ENCODE measurements at regions not wholly inside any gene's neighbourhood (a gene's known extent, or its start where the extent isn't known, plus 50 kb on each side); places are given as distances from the start of the nearest gene placed in this dataset.

DNA sequence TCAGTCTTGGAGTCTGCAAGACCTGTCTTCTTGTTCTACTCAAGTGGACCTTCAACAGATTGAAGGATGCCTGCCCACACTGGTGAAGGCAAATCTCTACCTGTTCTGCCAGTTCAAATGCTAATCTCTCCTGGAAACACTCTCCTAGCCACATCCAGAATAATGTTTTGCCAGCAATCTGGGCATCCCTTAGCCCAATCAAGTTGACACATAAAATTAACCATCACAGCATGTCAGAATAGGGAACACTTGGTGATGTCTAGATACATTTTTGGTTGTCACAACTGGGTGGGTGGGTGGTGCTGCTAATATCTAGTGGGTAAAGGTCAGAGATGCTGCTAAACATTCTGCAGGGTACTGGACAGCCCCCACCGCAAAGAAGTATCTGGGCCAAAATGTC, 744.9 kb upstream of the SOX9 start:
- H3K4me3 ChIP-seq (ENCODE audit: low read depth, low read length): no peak overlapping the region
- TF ChIP-seq, protein P1, sequence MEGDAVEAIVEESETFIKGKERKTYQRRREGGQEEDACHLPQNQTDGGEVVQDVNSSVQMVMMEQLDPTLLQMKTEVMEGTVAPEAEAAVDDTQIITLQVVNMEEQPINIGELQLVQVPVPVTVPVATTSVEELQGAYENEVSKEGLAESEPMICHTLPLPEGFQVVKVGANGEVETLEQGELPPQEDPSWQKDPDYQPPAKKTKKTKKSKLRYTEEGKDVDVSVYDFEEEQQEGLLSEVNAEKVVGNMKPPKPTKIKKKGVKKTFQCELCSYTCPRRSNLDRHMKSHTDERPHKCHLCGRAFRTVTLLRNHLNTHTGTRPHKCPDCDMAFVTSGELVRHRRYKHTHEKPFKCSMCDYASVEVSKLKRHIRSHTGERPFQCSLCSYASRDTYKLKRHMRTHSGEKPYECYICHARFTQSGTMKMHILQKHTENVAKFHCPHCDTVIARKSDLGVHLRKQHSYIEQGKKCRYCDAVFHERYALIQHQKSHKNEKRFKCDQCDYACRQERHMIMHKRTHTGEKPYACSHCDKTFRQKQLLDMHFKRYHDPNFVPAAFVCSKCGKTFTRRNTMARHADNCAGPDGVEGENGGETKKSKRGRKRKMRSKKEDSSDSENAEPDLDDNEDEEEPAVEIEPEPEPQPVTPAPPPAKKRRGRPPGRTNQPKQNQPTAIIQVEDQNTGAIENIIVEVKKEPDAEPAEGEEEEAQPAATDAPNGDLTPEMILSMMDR (IDR thresholded peaks at IDR 0.05; ENCODE audit: control insufficient read depth, extremely low read depth, insufficient read depth): no peak
- DNase-seq (ENCODE audit: low read depth): no peak

DNA sequence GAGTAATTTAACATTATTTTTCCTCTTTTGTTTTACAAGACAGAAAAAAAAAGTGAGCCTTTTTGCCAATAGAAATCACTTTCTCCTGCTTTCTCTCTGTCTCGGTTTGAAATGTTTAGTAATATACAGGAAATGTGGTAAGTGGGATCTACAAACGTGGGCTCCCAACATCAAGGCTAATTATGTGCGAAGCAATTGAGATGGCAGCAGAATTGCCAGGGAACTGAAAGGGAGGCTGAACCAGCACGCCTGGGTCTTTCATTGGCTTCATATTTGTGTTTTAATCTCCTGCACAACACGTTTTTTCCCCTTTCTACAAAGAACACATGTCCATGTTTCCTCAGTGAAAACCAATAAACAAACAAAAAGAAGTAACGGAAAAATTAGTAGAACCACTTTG, 743.9 kb upstream of the SOX9 start:
- TF ChIP-seq, protein P1 (IDR thresholded peaks at IDR 0.05; ENCODE audit: control insufficient read depth, extremely low read depth, insufficient read depth): no peak
- no peak overlapping the region for H3K4me3 ChIP-seq (ENCODE audit: low read depth, low read length)
- no peak for DNase-seq (ENCODE audit: low read depth)

DNA sequence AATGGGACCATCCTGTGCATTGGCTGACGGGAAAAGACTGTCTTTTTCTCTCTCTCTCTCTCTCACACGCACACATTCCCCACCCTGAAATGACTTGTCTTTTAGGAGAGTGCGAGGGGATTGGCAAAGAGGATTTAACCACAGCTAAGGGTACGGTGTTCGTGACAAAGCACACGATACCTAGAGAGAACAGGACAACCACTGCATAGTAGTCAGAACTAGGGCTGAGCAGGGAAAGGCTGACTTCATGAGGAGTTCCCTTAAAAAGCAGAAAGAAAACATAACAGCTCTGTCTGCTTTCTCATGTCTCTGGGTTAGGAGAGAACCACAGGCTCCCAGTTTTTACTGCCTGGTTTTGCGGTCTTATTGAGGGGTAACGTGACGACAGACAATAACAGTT, 742.8 kb upstream of the SOX9 start:
- TF ChIP-seq, protein P1 (IDR thresholded peaks at IDR 0.05; ENCODE audit: control insufficient read depth, extremely low read depth, insufficient read depth): no peak
- no peak for DNase-seq (ENCODE audit: low read depth)
- no peak overlapping the region for H3K4me3 ChIP-seq (ENCODE audit: low read depth, low read length)

DNA sequence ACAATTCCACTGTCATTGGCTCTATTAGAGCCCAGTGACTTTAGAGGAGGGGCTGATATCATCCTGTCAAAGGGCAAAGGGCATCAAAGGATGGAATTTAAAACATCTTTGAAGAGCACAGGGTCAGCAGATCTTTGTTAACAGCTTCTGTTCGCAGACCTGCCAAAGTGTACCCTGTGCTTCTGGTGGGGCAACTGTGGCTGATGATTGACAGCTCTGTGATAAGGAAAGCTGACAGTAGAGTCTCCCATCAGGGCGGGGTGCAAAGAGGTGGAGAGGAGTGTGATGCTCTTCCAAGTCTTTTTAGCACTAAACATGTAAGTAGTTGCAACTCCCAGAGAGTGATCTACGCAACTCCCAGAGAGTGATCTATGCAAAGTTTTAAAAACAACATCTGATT, 742.1 kb upstream of the SOX9 start:
- DNase-seq (ENCODE audit: low read depth): no peak
- H3K4me3 ChIP-seq (ENCODE audit: low read depth, low read length): no peak overlapping the region
- TF ChIP-seq, protein P1 (IDR thresholded peaks at IDR 0.05; ENCODE audit: control insufficient read depth, extremely low read depth, insufficient read depth): no peak

DNA sequence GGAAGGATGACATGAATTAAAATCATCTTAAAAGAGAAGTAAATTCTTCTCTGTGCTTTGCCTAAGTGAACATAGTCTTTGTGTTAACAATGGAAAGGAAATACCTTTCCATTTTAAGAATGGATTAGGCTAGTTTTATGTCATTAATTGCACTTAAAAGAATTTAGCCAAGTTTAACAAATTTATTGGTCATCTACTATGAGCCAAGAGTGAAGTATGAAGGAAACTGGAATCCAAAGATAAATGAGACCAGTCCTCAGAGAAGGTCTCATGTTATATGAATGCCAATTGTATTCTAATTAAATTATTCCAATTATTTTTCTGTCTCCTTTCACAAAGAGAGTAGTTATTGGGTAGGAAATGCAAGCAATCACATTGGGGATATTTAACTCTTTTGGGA, 741.3 kb upstream of the SOX9 start:
- DNase-seq (ENCODE audit: low read depth): no peak
- TF ChIP-seq, protein P1 (IDR thresholded peaks at IDR 0.05; ENCODE audit: control insufficient read depth, extremely low read depth, insufficient read depth): no peak
- H3K4me3 ChIP-seq (ENCODE audit: low read depth, low read length): no peak overlapping the region

DNA sequence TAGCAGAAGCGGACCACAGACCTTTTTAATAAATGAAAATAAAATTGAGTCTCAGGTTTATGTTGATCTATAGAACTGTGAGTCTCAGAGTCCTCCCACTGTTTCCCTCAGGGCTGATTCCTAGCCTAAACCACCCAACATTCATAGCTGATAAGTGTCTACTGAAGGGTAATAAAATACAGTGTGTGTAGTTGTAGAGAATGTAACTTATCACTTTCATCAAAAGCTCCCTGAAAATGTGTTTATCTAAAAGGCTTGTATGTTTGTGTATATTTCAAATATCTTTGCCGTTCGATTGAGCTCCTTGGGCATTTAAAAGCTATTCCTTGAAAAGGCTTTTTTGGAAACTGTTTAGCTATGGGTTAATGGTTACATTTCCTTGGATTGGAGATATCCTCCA, 740.3 kb upstream of the SOX9 start:
- H3K4me3 ChIP-seq (ENCODE audit: low read depth, low read length): no peak overlapping the region
- TF ChIP-seq, protein P1 (IDR thresholded peaks at IDR 0.05; ENCODE audit: control insufficient read depth, extremely low read depth, insufficient read depth): no peak
- DNase-seq (ENCODE audit: low read depth): no peak

DNA sequence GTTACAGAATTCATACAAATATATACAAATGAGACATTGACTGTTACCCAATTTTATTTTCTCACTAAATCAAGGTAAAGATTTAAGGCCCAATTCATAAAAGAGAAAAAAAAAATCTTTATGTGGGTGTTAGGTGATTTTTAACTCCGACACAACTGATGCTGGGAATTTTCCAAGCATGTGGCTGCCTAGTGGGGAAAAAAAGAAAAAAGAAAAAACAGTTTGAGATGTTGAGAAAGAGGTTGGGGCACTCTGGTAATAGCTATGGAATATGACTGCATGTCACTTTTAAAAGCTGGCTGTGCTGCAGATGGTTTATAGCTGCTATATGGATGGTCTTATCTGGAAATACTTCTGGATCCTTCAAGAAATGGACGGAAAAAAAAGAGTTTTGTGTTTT, 739.9 kb upstream of the SOX9 start:
- TF ChIP-seq, protein P1 (IDR thresholded peaks at IDR 0.05; ENCODE audit: control insufficient read depth, extremely low read depth, insufficient read depth): no peak
- H3K4me3 ChIP-seq (ENCODE audit: low read depth, low read length): no peak overlapping the region
- DNase-seq (ENCODE audit: low read depth): no peak

Data from LNCaP clone FGC (cell line).